ENCODE measurements at regions not wholly inside any gene's neighbourhood (a gene's known extent, or its start where the extent isn't known, plus 50 kb on each side); places are given as distances from the start of the nearest gene placed in this dataset.

- TF ChIP-seq CTCF (IDR thresholded peaks at IDR 0.05) (no peak), POLR2A (IDR thresholded peaks at IDR 0.05) (no peak)
Observed at GRCh38 chr13:103325672-103326071, 259.5 kb upstream of the SLC10A2 start.

Data from lower leg skin (tissue), 3 donors.